ENCODE measurements at regions not wholly inside any gene's neighbourhood (a gene's known extent, or its start where the extent isn't known, plus 50 kb on each side); places are given as distances from the start of the nearest gene placed in this dataset.

GRCh38 chr19:31658993-31659896 is 310.0 kb upstream of the TSHZ3 start:
- TF ChIP-seq CTCF (IDR thresholded peaks at IDR 0.05) = no peak
- TF ChIP-seq ZFX (IDR thresholded peaks at IDR 0.05; ENCODE audit: borderline replicate concordance) = no peak
